Stimulated activated CD8-positive, alpha-beta memory T cell treated with anti-CD3 and anti-CD28 coated beads, Interleukin-7, amount 100 ng/mL, for 48 hours (primary cell): ENCODE measurements at regions not wholly inside any gene's neighbourhood (a gene's known extent, or its start where the extent isn't known, plus 50 kb on each side); places are given as distances from the start of the nearest gene placed in this dataset.

Experiments
- DNase-seq, 2 donors: peaks; one replicate each; pipeline ENCODE4 v3.0.0-alpha.2; 2020; ENCODE audit warnings: low read depth in 1 of 2; ENCODE audit errors: extremely low read depth in 1 of 2

GRCh38 chr3:171955598-171955997, 83.8 kb upstream of the FNDC3B start:
- no peak for DNase-seq

GRCh38 chr3:171956181-171956683, 83.1 kb upstream of the FNDC3B start:
- no peak for DNase-seq

DNA sequence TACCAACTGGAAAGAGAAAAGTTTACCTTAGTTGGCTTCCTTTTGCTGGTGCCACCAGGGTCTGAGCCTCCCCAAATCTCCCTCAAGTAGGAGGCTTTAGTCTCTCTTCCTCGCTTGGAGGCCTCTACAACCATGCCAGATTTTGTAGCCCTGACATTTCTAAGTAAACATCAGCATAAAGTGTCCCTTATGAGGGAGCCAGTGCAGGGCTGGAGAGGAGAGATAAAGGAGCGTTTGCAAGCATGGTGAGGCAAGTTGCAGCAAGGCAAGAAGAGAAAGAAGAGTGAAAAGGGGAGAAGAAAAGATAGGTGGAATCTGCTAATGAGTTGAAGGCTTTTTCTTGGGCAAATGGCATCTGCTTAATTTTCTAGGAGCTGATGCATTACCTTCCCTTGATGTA, 82.7 kb upstream of the FNDC3B start:
- DNase-seq: no peak

DNA sequence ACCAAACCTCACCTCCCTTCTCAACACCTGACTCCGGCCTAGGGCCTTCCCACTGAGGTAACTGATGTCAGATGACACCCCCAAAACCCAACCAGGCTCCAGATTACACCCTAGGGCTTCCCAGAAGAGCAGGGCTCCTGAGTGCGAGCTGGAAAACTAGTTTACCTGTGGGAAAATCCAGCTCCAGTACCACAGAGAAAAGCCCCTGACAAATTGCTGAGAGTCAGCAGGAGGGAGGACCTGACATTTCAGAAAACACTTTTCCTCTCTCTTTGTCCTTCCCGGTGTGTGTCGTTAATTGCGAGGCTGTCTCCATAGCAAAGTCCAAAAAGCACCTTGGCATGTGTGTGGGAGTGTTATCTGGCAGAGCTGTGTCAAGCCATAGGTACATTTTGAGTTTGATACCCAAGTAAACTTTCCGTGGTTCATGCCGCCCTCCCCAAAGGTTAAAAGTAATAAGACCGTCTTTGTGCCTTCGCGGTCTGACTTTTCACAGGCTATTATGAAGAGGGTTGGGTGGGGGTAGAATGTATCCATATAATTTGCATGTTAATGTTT, 79.8 kb upstream of the FNDC3B start:
- DNase-seq: peak in 1 of 2 donors; percentile 2

- no peak for DNase-seq
Measured at GRCh38 chr3:171960159-171960558, 79.2 kb upstream of the FNDC3B start.

GRCh38 chr3:171962137-171962720, 77.1 kb upstream of the FNDC3B start:
- no peak for DNase-seq

DNA sequence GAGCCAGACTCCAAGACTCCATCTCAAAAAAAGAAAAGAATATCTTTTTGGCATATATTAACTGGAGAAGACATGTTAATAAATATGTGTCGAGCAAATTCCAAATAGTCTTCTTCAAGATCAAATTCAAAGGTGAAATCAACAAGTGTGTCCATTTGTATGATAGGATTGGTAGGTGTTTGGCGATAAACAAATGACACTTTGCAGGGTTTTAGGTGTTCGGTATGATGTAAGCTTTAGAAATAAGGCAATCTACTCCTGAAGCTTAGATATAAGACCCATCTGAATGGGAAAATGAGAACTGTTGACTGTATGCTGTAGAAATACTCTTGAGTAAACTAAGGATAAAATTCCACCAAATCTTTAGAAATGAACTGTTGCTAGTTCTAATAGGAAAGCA, 75.8 kb upstream of the FNDC3B start:
- DNase-seq: no peak

DNA sequence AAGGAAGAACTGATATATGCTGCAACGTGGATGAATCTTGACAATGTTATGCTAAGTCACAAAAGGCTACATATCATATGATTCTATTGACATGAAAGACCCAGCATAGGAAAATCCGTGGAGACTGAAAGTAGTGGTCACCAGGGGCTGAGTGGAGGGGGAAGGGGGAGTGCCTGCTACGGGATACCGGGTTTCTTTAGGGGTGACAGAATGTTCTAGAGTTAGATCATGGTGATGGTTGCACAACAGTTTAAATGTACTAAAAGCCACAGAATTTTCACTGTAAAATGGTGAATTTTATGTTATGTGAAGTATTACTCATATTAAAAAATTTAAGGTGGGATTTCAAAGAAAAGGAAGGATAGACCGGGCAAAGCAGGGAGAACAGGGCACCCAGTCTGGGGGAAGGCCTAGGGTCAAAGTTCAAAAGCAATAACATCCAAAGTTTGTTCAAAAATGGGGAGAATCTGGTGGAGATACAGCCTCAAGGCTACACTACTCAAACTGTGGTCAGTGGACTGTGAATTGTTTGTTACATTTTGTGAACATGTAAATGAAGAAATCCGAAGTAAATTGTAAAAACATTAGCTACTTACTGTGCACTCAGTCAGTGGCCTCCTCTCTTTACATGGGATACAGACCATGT, 74.2 kb upstream of the FNDC3B start:
- DNase-seq: no peak

- DNase-seq: no peak
Measured at GRCh38 chr3:171966533-171967136, 72.7 kb upstream of the FNDC3B start.

DNA sequence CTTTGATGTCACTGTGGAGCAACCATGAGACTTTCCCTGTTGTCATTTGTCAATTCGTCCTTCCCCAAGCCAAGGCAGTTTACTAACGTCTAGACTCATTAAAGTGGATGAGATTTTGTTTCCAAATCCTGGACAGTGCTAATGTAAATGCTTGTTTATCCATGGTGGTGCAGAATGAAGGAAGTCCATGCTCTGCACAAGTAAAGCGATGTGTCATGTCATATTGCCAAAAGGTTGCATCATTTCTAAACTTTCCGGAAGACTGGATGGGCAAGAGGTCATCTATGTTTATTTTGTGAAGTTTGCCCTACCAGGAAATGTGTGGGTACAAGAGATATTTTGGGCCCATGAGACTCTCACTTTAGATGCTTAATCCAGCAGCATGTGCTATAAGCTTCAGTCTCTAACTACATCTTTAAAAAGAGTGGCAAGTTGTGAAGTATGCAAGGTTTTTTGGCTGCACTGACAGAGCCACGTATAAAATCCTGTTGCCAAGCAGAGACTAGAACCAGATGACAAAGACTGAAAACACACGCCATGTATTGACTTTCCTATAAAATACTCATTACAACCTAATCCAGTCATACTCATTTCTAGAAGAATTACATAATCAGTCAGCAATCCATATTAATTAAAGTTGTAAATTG, 72.1 kb upstream of the FNDC3B start:
- no peak for DNase-seq

DNA sequence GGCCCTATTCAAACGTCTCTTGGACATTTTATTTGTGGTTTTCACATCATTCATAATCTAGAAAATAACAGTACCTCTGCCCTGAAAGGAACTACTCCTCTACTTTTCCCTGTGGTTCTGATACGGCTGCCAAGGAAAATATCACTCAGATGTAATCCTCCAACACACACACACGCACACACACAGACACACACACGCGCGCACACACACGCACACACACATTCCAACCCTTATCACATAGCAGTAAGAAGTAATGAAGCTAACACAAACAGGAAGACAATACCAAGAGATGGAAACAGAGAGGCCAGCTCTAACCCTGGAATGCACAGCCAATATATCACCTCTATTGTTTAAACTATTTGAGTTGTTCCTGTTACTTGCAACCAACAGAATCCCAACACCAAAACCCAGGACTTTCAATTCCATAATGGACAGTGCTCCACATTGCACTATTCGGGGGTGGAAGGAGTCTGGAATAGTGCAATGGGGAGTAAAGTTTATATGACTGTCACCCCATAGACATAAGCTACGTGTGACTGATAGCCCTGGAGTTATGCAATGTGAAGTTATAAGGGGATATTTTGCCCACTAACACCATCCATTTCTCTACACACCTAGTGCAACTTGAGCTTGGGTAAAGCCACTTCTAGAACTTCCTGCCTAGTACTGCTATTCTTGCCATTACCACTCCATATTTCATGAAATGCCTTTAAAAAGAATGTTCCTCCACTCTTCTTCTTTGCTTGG, 71.3 kb upstream of the FNDC3B start:
- no peak for DNase-seq

- no peak for DNase-seq
Measured at GRCh38 chr3:171970301-171970788, 69.0 kb upstream of the FNDC3B start.

DNA sequence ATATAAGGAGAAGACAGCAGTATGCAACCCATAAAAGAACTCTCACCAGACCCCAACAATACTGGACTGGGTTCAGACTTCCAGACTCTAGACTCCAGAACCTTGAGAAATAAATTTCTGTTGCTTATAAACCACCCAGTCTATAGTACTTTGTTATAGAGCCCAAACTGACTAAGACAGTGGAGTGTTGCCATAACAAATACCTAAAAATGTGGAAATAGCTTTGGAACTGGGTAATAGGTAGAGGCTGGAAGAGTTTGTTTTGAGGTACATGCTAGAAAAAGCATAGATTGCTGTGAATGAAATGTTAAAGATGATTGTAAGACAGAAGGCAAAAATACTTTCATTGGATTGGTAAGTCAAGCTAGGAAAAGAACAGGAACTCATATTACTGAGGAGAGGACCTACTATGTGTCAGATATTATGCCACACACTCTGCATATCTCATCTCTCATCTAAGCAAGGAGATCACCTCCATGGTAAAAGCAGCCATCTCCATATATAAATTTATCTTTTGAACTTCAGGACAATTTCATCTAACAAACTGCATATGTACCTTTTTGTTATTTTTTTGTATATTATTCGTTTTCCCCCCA, 67.4 kb upstream of the FNDC3B start:
- DNase-seq: no peak

DNA sequence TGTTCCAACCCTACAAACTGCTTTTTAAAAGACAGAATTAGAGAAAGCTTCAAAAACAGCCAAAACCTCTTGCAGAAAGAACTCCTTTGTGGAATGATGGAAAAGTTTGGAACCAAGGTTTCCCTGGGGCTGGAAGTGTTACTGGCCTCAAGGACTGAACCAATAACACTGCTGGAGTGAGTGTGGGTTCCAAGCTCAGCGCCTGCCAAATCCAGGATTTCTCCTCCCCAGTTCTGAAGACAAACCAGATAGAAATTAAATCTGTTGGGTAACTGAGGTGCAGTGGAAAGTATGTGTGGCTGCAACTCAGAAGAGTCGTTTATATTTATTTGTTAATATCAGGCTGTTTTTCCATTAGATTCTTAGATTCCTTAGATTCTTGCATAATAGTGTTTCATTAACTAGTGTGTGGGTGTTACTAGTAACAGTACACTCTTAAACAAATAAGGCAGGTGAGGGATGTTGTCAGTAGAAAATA, 66.5 kb upstream of the FNDC3B start:
- no peak for DNase-seq

DNA sequence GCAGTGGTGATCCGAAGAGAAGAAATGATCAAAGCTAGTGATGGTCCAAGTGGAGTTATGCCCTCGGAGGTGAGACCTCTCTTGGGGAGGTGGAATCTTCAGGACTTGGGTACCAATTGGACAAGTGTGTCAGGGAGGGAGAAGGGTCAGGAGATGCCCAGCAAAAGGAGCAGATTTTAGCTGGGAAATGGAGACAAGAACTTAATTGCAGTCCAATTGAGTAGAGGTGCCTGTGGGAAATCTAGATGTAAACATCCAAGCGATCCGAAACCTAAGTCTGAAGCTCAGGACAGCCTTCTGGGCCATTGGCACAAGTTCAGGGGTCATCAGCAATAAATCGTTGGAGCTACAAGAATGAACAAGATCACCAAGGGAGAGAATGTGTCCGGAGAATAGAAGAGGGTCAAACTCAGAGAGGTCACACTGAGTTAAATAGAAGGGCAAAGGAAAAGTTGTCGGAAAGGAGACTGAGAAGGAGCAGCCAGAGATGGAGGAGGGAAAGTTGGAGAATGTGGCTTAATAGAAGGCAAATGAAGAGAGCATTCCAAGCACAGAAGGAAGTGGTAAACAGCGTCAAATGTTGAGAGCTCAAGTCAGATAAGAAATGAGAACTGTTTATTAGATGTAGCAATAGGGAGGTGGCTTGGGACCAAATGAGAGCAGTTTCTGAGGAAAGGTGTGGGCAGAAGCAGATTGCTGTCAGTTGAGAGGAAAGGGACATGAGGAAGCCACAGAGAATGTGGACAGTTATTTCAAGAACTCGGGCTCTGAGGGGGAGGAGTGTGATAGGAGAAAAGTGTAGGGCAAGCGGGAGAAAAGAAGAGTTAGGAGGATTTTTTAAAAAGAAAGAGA, 64.2 kb upstream of the FNDC3B start:
- no peak for DNase-seq

GRCh38 chr3:171976526-171976925, 62.9 kb upstream of the FNDC3B start:
- DNase-seq: no peak

- no peak for DNase-seq
Measured at GRCh38 chr3:171977441-171977840, 61.9 kb upstream of the FNDC3B start.

- no peak for DNase-seq
Measured at GRCh38 chr3:171977860-171978259, 61.5 kb upstream of the FNDC3B start.

DNA sequence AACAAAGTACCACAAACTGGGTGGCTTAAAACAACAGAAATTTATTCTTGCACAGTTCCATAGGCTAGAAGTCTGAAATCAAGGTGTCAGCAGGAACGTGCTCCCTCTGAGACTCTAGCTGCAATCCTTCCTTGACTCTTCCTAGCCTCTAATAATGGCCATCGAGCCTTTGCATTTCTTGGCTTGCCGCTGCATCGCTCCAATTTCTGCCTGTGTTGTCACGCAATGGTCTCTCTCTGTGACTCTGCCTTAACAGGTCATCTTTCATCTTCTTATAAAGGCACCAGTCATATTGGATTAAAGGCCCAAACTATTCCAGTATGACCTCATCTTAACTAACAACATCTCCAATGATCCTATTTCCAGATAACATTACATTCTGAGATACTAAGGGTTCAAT, 61.0 kb upstream of the FNDC3B start:
- no peak for DNase-seq
